Uterus (tissue), 3 donors: ENCODE measurements at regions not wholly inside any gene's neighbourhood (a gene's known extent, or its start where the extent isn't known, plus 50 kb on each side); places are given as distances from the start of the nearest gene placed in this dataset.
"Not testable (repeated sequence)": the region's sequence is repeated elsewhere in the genome, so short reads cannot be mapped to it uniquely, and the experiment has no call there.

ENCODE experiments used
- DNase-seq, 2 donors: peaks; one replicate each; pipeline ENCODE4 v3.0.0-alpha.2; 2019 to 2020
- H3K27ac ChIP-seq, 2 donors: fragments of 200-600 bp; sonication (generic); 1 replicate in 1 of 2; 2 replicates in 1 of 2; pipeline ENCODE4 v1.5.1; 2016 to 2018
- H3K27me3 ChIP-seq, 2 donors: fragments of 200-600 bp; sonication (generic); one replicate each; pipeline ENCODE4 v1.5.1; 2018 to 2019; ENCODE audit warnings: control low read depth in 1 of 2
- H3K36me3 ChIP-seq, 2 donors: fragments of 200-600 bp; sonication (generic); one replicate each; pipeline ENCODE4 v1.5.1; 2019; ENCODE audit warnings: control low read depth in 1 of 2
- H3K4me1 ChIP-seq, 2 donors: fragments of 200-600 bp; sonication (generic); one replicate each; pipeline ENCODE4 v1.5.1; 2018 to 2019; ENCODE audit warnings: control low read depth in 1 of 2
- H3K4me3 ChIP-seq, 2 donors: fragments of 200-600 bp; sonication (generic); 1 replicate in 1 of 2; 2 replicates in 1 of 2; pipeline ENCODE4 v1.5.1; 2018 to 2019; ENCODE audit warnings: mild to moderate bottlenecking in 1 of 2
- H3K9me3 ChIP-seq, 2 donors: fragments of 200-600 bp; sonication (generic); one replicate each; pipeline ENCODE4 v1.5.1; 2019; ENCODE audit warnings: control low read depth in 1 of 2
- CTCF ChIP-seq, 4 experiments: fragments of 200-600 bp in 2 of 4; fragments of 450-650 bp in 2 of 4; sonication (generic) in 2 of 4; IDR thresholded peaks; one replicate each; pipeline ENCODE4 v1.5.1; 2016 to 2019; ENCODE audit warnings: antibody characterized with exemption in 4 of 4, mild to moderate bottlenecking in 2 of 4, moderate library complexity in 1 of 4
- POLR2A ChIP-seq, 2 donors: fragments of 450-650 bp; IDR thresholded peaks; one replicate each; pipeline ENCODE4 v1.6.1; 2016; ENCODE audit warnings: antibody characterized with exemption in 2 of 2, mild to moderate bottlenecking in 1 of 2, moderate library complexity in 1 of 2
- intact Hi-C: fragments of 100-400 bp; cut with DNase I; formaldehyde crosslinking; loops from one replicate; pipeline ENCODE4 v1.15.1; 2023; ENCODE audit warnings: low total_unique reads
- donor health status: DM: yes; HTN: yes; CAD: no.

- Histone ChIP-seq H3K4me3 (no peak overlapping the region), H3K4me1 (no peaks in the 10 kb centered on the region), H3K36me3 (no peaks in the 10 kb centered on the region), H3K27me3 (no peaks in the 10 kb centered on the region), H3K27ac (no peak overlapping the region), H3K9me3 (no peaks in the 10 kb centered on the region)
- no peak for DNase-seq
- no peak for TF ChIP-seq POLR2A (IDR thresholded peaks at IDR 0.05)
- TF ChIP-seq CTCF (IDR thresholded peaks at IDR 0.05): no peak
- intact Hi-C loops: no loop called here
These were observed 70.4 kb upstream of the KY start for GRCh38 chr3:134721214-134721613.

GRCh38 chr3:134722969-134723368, 72.1 kb upstream of the EPHB1 start:
- Histone ChIP-seq H3K27me3 (no peaks in the 10 kb centered on the region), H3K4me3 (no peak overlapping the region), H3K9me3 (no peaks in the 10 kb centered on the region), H3K4me1 (no peaks in the 10 kb centered on the region), H3K36me3 (no peaks in the 10 kb centered on the region), H3K27ac (no peak overlapping the region)
- intact Hi-C loops: no loop called here
- TF ChIP-seq CTCF (IDR thresholded peaks at IDR 0.05) (no peak), POLR2A (IDR thresholded peaks at IDR 0.05) (no peak)
- no peak for DNase-seq

GRCh38 chr3:134729649-134730048, 65.4 kb upstream of the EPHB1 start:
- Histone ChIP-seq H3K27ac (no peak overlapping the region), H3K4me1 (no peaks in the 10 kb centered on the region), H3K9me3 (no peaks in the 10 kb centered on the region), H3K27me3 (no peaks in the 10 kb centered on the region), H3K4me3 (no peak overlapping the region), H3K36me3 (no peaks in the 10 kb centered on the region)
- no peak for TF ChIP-seq POLR2A (IDR thresholded peaks at IDR 0.05)
- intact Hi-C loops: no loop called here
- no peak for DNase-seq

DNA sequence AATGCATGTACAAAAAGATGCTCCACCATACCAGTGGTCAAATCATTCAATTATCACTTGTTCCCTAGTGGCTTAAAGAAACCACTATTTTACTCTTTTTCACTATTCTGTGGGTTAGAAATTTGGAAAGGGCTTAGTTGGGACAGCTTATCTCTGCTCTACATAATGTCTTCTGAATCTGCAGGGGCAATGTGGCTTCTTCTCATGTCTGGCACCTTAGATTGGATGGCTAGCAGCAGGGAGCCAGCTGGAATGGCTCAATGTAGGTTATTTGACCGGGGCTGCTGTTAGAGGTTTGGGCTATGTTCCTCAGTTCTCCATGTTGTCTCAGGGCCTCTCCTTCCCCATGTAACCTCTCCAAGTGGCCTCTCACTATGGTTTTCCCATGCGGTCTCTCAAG, 57.5 kb upstream of the EPHB1 start:
- Histone ChIP-seq H3K27me3 (no peaks in the 10 kb centered on the region), H3K9me3 (no peaks in the 10 kb centered on the region), H3K4me1 (no peaks in the 10 kb centered on the region), H3K4me3 (no peak overlapping the region), H3K27ac (no peak overlapping the region), H3K36me3 (no peaks in the 10 kb centered on the region)
- TF ChIP-seq CTCF (IDR thresholded peaks at IDR 0.05) (no peak), POLR2A (IDR thresholded peaks at IDR 0.05) (no peak)
- no peak for DNase-seq
- intact Hi-C loops: no loop called here

GRCh38 chr3:134740077-134740476, 55.0 kb upstream of the EPHB1 start:
- DNase-seq, H3K27ac ChIP-seq, H3K36me3 ChIP-seq, H3K27me3 ChIP-seq, H3K9me3 ChIP-seq, H3K4me3 ChIP-seq, intact Hi-C loops, H3K4me1 ChIP-seq: not testable (repeated sequence)

DNA sequence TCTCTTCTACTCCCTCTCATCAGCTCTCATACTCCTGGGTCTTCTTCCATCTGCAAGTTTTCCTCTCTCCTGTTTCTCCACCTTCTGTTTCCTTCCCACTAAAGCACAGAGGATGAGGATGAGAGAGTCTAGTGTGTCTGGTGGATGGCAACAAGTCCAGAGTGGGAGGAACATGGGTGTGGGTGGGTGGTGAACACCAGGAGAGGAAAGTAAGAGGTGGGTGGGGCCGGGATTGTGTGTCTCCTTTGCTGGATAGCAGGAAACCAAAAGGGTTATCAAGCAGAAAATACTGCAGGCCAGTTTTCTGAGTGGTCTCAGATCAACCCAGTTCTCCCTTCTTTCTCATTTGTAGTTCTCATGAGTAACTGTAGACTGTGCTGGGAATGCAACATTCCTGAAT, 52.9 kb upstream of the EPHB1 start:
- TF ChIP-seq CTCF (IDR thresholded peaks at IDR 0.05) (no peak), POLR2A (IDR thresholded peaks at IDR 0.05) (no peak)
- Histone ChIP-seq H3K27me3 (no peaks in the 10 kb centered on the region), H3K4me1 (no peaks in the 10 kb centered on the region), H3K27ac (no peak overlapping the region), H3K36me3 (no peaks in the 10 kb centered on the region), H3K4me3 (no peak overlapping the region), H3K9me3 (no peaks in the 10 kb centered on the region)
- no peak for DNase-seq
- intact Hi-C loops: no loop called here
